GM21423 (cell line): ENCODE measurements at regions not wholly inside any gene's neighbourhood (a gene's known extent, or its start where the extent isn't known, plus 50 kb on each side); places are given as distances from the start of the nearest gene placed in this dataset.
"Not testable (repeated sequence)": the region's sequence is repeated elsewhere in the genome, so short reads cannot be mapped to it uniquely, and the experiment has no call there.

ENCODE experiments used
- ATAC-seq: cut with Tn5 transposase; IDR thresholded peaks from one replicate; pipeline ENCODE4 v1.9.1; 2021; ENCODE audit warnings: mild to moderate bottlenecking, moderate library complexity; ENCODE audit not compliant: unreplicated experiment

DNA sequence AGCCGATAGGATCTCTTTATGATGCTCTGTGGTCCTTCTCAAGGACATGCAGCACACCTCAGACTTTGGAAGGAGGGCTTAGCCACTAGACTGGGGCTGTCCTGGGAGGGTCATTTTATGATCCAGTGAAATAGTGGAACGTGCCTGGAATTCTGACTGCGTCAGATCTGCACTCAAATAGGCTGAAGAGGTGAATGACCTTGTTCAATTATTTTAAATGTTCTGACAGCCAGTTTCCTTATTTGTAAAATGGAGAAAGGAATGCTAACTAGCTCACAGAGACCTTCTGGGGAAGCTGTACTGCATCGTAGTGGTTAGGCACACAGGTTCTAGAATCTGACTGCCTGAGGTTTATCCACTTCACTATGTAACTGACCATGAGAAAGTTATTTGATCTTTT lies 587.5 kb downstream of the MAFB start:
- ATAC-seq = no peak

DNA sequence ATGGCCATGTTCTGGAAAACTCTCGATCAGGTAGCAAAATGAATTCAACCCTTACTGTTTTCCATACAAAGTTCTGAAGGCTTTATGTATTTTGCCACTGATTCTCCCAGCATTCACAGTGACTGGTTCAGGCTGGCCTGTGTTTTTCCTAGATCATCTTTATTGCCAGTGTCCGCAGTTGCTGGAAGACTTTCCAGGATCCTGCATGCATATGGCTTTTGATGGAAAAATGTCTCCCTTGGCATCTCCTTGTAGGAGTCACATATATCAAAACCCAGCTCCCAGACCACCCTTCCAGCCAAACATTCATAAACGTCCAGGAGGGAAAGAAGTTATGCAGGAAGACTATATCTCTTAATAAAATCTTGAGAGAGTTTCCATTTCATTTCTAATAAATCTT lies 588.8 kb downstream of the MAFB start:
- no peak for ATAC-seq

DNA sequence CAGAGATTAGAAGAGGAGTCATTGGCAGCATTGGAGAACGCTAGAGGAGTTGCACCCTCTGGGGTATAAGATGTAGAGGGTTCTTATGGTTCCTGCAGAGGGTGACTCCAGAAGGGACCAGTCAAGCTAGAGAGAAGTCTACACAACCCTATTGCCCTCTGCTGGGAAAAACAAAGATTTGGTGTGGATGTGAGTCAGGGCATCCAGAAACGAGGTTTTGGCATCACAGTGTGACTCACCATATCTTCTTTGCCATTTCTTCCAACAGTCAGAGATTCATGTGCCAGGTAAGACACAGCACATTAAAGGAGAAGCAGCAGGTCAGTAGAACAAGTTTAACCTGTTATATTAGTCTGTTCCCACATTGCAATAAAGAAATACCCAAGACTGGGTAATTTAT lies 598.8 kb downstream of the MAFB start:
- ATAC-seq = no peak

DNA sequence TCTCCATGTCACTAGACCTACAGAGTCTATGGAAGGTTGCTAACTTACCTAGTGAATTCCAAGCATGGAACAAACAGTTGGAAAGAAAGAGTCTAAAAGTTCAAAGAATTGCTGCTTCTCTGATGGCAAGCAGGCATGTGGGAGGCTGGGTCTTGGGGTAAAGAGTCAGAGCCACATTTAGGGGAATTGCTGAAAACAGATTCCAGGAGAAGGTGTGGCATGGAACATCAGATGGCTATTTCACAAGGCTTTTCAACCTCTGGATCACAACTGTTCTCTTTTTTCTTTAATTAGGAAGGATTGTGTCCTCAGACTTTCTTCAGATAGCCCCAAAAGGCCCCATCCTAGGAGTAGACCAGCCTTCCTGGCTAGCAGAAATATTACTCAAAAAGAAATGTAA lies 601.5 kb downstream of the MAFB start:
- no peak for ATAC-seq

DNA sequence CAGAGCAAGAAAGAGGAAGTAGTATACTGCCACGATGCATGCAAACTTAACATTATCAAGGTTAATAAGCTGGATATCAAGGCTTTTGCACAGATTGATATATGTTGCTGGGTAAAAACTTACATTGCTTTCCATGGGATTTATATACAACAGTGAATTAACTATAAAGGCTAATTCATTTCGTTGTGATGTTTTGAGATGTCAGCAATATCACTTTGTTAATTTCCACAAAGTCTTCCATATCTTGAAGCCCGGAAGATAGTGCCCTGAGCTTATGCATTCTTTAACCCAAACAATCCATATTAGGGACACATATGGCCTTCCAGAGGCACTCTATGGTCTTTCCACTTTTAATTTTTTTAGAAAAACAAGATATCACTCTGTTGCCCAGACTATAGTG lies 603.5 kb downstream of the MAFB start:
- no peak for ATAC-seq

DNA sequence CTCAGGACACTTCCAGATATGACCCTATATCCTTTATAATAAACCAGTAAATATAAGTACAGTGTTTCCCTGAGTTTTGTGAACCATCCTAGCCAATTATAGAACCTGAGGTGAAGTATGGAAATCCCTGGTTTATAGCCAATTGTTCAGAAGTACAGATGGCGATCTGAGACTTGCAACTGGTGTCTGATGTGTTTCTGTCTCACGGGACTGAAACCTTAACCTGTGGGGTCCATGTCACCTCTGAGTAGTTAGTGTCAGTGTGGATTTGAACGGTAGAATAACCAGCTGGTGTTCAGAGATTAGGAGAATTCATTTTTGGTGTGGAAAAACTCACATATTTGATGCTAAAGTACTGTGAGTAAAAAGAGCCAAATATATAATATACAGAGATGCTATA lies 606.6 kb downstream of the MAFB start:
- no peak for ATAC-seq

DNA sequence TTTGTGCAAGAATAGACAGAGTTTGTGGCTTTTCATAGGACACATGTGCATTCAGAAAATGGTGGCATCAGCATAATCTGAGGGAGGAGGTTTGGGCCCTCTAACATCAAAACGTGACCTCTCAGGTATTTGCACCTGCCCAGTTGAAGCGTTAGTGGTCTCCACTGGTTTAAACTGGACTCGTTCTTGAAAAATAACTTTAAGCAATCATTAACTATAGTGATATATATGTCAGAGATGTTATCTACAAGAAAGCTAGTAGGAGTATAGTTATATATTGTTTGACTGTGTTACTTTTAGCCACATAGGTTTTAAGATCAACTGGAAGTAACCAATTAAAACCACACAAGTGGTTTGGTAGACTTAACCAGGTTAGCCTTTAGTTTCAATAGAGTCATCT lies 607.4 kb downstream of the MAFB start:
- peak; percentile 67 for ATAC-seq

DNA sequence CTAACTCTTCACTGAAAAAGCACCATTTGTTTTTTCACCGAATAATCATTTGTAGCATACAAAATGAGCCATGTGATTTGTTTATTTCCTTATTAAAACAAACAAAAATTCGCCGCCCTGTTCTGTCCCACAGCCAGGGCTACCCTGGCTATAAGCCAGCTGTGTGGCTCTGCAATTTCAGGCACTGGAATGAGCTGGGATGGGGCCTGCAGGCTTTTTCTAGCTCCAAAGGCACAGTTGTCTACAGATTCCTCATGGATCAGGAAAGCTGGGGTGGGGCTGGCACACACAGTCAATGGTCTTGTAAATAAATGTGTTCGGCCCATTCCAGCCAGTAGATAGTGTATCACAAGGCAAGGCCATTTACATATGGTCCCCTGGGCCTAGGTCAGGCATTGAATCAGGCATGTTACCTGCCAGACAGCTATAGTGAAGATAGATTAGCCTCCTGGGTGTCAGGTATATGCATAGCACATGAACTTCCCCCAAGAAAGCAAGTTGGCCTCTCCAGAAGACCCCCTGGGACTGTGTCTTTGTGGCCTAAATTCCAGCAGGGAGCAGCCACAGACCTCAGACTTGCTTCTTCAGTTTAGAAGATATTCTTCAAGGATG lies 608.9 kb downstream of the MAFB start:
- ATAC-seq = no peak

DNA sequence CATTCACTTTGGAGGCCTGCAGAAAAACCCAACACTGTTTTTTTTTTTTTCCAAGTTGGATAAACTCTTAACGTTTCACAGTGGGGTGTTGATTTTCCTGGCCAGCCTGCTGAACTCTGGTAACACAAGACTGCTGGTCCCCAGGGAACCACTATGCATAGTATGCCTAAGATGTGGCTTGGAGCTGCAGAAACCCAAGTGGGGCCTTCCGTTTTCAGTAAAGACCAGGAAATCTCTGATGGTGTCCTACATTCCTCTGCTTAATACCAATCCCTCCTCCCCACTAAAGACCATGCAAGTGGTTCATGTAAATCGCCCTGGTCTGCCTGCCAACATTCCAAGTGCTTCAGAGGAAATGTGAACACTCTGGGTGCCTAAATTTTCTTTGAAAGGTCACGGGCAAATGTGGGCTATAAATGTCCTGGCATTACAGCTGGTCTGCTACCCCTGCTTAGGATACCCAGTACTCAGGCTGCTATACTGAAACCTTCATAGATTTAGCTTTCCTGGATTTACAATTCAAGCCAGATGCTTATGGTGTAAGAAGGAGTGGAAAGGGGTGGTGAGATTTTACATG lies 615.4 kb downstream of the MAFB start:
- ATAC-seq = no peak

DNA sequence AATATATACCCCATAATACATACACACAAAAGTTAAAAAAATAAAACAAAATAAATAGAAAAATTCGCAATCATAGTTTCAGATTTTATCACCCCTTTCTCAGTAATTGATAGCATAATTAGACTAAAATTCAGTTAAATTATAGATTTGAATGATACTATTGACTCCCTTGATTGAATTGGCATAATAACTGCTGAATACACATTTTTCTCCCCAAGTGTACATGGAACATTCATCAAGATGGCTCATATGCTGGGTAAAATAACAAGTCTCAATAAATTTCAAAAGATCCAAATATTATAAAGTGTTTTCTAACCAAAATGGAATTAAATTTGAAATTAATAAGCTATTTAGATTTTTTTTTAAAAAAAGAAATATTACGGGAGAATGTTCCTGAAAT lies 616.1 kb downstream of the MAFB start:
- no peak for ATAC-seq

DNA sequence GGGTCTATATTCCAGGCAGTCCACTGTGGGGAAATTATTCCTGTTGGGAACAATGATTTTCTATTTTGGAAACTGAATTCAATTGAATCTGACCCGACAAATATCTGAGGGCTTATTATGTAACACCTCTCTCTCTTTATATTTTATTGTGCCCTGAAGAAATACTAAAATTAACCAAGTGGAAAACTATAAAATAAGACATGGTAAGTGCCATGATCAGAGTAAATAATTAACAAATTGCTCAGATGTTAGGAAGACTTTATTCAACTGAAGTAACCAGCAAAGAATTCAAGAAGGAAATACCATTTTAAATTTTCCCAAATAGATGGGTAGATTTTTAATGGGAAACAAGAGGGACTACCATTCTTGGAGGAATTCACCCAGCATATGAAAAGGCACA lies 632.9 kb downstream of the MAFB start:
- ATAC-seq = no peak

DNA sequence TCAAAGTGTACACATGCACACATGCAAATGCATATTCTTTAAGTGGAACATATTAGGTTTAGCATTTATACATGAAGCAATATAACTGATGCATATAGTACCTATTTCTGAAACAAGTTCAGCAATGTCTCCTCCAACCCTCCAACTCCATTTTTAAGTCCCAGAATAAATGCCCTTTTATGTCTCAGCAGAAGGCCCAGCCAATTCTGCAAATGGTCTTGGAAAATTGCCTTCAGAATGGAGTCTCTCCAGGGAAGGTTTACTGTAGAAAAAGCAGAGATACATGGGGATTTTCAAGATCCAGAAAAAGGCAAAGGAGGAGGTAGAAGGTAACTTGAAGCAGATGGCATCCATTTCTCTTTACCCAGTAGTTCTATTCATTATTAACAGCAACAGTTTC lies 633.3 kb downstream of the MAFB start:
- no peak for ATAC-seq

DNA sequence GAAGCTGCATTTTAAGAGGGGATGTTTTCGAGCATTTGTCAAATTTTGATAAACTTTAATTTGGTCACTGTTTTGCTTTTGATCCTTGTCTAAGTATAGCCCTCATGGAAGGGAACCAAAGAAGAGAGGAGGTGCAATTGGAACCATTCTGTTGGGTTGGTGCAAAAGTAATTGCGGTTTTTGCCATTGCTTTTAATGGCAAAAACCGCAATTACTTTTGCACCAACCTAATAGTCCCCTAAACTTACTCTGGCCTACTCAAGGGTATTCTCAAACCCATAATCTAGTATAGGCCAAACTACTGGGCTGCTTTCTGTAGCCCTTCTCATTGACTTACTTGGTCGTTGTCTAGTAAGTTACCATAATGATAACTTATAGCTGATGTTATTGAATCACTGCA lies 634.7 kb downstream of the MAFB start:
- ATAC-seq = no peak

DNA sequence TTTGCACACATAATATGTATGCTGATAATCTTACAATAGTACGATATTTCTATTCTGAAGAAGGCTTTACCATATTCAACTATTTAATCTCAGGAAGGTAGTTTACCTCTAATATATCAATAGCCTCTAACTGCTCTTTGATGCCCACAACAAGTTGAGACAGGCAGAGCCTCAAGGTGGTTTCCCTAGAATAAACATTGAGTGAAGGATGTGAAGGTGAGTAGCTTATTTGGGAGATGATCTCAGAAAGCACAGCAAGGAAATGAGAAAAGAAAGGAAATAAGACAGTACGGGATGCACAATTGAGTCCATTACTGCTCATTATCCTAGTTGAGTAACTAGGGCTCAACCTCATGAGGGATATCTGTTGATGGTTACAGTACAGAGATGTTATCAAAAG lies 638.4 kb downstream of the MAFB start:
- ATAC-seq = no peak

DNA sequence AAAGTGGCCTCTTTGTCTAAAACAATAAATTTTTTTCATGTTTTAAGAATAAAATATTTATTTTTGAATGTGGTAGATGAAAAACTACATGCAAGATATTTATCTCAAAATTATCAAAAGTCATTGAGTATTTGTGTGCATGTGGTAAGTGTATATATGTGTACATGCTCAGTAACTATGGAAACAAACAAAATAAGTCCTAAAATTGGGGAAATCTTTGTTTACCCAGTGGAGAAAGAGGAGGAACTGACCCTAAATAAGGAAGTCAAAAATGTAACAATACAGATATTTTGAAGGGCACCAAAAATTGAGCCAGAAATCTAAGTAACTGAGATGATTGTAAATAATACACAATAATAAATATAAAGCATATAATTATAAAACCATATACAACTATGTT lies 639.2 kb downstream of the MAFB start:
- no peak for ATAC-seq

DNA sequence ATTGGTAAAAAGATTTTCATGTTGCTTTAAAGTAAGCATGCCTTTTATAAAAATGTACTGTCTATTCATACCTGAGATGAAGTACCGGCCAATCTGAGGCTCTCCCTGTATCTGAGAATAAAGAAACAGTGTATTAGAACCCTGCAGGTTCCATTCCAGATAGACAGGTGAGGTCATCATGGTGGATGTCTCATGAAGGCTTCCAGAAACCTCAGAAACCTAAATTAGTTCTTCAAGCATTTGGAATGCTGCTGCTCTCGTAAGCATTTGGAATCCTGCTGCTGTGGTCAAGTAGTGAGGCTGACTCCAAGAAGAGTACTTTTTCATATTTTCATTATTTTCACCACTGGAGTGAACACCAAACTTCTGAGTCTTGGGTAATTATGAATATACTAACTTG lies 642.3 kb downstream of the MAFB start:
- no peak for ATAC-seq

DNA sequence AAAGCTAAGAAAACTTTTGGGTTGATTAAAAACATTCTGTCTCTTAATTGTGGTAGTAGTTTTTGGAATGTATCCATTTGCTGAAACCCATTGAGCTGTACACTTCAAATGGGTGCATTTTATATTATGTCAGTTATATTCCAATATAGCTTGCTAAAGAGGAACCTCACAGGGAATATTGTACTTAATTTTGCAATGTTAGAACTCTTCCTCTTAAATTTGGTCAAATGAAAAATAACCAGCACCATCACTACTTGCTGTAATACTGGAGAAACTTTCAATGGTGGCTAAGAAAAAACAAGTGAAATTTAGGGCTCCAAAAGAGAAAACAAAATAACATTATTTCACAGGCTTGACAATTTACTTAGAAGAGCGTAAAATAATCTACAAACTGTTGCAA lies 651.5 kb downstream of the MAFB start:
- no peak for ATAC-seq

DNA sequence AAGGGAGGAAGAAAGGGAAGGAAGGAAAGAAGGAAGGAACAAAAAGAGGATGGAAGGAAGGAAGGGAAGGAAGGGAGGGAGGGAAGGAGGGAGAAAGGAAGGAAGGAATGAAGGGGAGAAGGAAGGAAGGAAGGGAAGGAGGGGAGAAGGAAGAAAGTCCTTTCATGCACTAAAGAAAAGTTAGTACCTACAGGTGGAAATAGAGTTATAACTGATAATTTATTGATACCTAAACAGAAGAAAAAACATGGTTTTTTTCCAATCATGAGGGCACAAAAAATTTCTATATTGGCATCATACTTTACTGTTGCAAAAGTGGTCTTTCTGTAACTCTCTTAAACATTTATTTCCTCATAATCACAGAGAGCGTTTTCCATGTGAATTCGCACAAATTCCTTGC lies 659.4 kb downstream of the MAFB start:
- ATAC-seq = no peak

DNA sequence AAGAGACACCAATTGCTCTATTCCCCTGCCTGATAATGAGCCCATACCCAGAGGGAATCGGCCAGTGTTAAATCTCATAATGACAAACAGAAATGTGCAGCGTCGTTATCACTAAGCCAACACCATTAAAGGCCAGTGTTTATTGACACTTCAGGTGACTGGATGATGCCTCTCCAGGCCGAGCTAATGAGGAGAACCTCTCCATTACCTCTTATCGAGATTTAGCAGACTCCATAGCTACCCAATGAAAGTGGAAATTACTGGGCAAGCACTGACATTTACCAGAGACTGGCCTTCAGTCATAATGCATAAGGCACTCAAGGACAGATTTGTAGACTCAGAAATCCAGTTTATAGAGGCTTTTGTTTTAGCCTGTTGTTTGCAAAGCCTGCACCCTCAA lies 669.5 kb downstream of the MAFB start:
- no peak for ATAC-seq

DNA sequence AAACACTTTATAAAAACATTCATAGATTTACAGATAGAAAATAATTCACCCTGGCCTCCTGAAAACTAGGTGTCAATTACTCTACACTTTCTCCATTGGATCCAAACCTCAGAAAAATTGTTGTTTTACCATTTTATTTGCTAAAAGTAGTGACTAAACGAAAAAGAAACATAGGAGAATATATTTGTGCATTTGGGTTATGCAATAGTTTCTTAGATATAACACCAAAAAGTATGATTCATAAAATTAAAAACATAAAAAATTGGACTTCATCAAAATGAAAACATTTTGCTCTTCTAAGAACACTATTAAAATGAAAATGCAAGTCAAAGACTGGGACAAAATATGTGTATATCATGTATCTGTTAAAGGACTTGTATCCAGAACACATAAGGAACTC lies 671.3 kb downstream of the MAFB start:
- no peak for ATAC-seq

DNA sequence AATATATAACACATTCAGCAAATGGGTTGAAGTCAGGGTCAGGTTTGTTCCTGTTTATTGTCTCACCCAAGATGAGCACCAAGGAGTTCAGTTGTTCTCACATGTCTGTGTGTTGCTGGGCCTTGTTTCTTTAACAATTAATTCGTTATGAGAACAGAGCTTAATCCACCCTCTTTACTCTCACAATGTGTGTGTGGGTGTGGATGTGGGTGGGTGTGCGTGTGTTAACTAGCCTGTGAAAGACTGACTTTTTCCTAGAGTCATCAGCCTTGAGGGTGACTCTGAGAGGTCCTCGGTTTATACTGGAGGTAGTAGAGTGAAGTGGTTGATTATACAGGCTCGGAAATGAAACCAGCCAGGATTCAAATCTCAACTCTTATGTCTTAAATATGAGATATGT lies 672.1 kb downstream of the MAFB start:
- ATAC-seq = no peak

DNA sequence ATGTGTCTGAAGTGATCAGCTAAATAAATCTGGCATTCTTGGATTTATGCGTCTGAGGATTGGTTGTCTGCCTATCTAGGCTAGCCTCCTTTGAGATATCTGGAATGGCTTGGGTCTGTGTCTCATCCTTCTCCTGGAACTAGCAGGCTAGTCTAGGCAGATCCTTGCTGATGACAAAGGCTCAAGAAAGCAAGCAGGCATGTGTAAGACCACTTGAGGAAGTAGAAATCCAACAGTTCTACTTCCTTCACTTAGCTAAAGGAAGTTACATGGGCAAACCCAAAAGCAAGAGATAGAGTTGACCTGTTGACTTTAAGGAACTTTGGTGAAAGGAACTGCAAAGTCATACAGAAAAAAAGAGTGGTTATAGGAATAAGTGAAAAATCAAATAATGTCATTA lies 672.6 kb downstream of the MAFB start:
- no peak for ATAC-seq

DNA sequence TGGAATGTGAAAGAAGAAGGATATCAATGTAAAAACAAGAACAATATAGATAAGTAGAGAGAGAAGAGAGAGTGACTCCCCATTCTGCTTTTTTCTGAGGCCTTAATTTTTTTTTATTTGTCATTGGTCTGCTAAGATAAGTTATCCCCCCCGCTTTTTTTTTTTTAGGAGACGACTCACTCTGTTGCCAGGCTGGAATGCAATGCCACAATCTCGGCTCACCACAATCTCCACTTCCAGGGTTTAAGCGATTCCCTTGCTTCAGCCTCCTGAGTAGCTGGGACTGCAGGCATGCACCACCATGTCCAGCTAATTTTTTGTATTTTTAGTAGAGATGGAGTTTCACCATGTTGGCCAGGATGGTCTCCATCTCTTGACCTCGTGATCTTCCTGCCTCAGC lies 677.0 kb downstream of the MAFB start:
- not testable (repeated sequence) for ATAC-seq
